Tibial nerve (tissue), 4 donors: ENCODE measurements at regions not wholly inside any gene's neighbourhood (a gene's known extent, or its start where the extent isn't known, plus 50 kb on each side); places are given as distances from the start of the nearest gene placed in this dataset.

Experiments
- DNase-seq, 2 donors: peaks; one replicate each; pipeline ENCODE4 v3.0.0-alpha.2; 2019; ENCODE audit warnings: low spot score in 2 of 2
- H3K27ac ChIP-seq, 4 donors: fragments of 200-600 bp; sonication (generic) in 3 of 4; one replicate each; pipeline ENCODE4 v1.5.1; 2017 to 2019; ENCODE audit warnings: mild to moderate bottlenecking in 1 of 4
- H3K27me3 ChIP-seq, 2 donors: fragments of 200-600 bp; sonication (generic) in 1 of 2; one replicate each; pipeline versions ENCODE4 v1.5.1 to v1.6.0; 2017 to 2019
- H3K36me3 ChIP-seq, 3 donors: fragments of 200-600 bp; sonication (generic); one replicate each; pipeline ENCODE4 v1.5.1; 2018 to 2019
- H3K4me1 ChIP-seq, 4 donors: fragments of 200-600 bp; sonication (generic) in 3 of 4; one replicate each; pipeline ENCODE4 v1.5.1; 2017 to 2019
- H3K4me3 ChIP-seq, 4 donors: fragments of 200-600 bp; sonication (generic) in 3 of 4; one replicate each; pipeline ENCODE4 v1.5.1; 2017 to 2019; ENCODE audit warnings: mild to moderate bottlenecking in 1 of 4, moderate library complexity in 1 of 4
- H3K9me3 ChIP-seq, 4 donors: fragments of 200-600 bp; sonication (generic) in 3 of 4; one replicate each; pipeline ENCODE4 v1.5.1; 2017 to 2019
- EP300 ChIP-seq, 2 donors: sonication (generic); formaldehyde crosslinking; IDR thresholded peaks; one replicate each; pipeline ENCODE4 v1.6.1; 2017; ENCODE audit warnings: antibody characterized with exemption in 2 of 2, mild to moderate bottlenecking in 1 of 2
- POLR2A ChIP-seq, 2 donors: fragments of 450-650 bp; IDR thresholded peaks; one replicate each; pipeline ENCODE4 v1.6.1; 2017; ENCODE audit warnings: antibody characterized with exemption in 2 of 2, mild to moderate bottlenecking in 2 of 2, moderate library complexity in 2 of 2
- WGBS, 2 donors: methylation state at CpG; one replicate each; pipeline ENCODE4 v1.1.5; 2018; 5-methylcytosine and 5-hydroxymethylcytosine counted together
- TF ChIP-seq, protein P1 (sequence below), 5 experiments: fragments of 200-600 bp in 3 of 5; fragments of 450-650 bp in 2 of 5; sonication (generic) in 3 of 5; IDR thresholded peaks; one replicate each; pipeline ENCODE4 v1.5.1; 2016 to 2019; ENCODE audit warnings: antibody characterized with exemption in 5 of 5, mild to moderate bottlenecking in 3 of 5, moderate library complexity in 2 of 5

DNA sequence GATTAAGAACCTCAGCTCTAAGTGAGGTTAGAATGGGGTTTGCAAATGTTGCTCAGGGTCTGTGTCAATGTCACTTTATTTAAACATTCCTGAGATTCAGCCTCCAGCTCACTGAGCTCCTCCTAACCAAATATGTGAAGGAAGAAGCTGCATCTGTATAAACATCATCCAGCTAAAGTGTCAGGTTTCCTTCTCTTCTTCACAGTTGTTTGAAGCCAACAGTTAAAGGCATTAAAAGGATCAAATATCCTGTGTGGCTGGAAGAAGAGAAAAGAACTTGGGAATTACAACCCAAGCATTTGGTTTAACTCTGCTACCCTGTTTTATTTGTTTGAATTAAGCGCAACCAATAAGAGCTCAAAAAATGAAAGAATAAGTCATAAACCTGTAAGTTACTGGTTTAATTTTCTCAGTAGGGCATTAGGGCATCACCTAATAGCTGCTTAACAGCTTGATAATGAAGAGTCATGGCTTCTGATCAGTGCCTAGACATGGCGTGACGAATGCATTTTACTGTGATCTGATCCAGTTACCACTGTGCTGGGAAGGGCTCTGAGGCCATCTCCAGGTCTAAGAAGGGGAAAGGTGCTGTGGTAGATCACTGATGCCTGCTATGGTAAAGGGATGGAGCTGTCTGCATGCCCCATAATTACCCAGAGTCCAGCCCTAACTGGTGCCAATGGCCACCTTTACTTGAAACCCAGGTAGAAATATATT lies 165.7 kb upstream of the TSC22D2 start:
- DNase-seq: no peak
- H3K36me3 ChIP-seq: no peaks in the 10 kb centered on the region
- H3K27ac ChIP-seq: no peak overlapping the region
- no peaks in the 10 kb centered on the region for H3K9me3 ChIP-seq
- no peak overlapping the region for H3K4me3 ChIP-seq
- TF ChIP-seq POLR2A (IDR thresholded peaks at IDR 0.05) (no peak), EP300 (IDR thresholded peaks at IDR 0.05) (no peak)
- TF ChIP-seq, protein P1, sequence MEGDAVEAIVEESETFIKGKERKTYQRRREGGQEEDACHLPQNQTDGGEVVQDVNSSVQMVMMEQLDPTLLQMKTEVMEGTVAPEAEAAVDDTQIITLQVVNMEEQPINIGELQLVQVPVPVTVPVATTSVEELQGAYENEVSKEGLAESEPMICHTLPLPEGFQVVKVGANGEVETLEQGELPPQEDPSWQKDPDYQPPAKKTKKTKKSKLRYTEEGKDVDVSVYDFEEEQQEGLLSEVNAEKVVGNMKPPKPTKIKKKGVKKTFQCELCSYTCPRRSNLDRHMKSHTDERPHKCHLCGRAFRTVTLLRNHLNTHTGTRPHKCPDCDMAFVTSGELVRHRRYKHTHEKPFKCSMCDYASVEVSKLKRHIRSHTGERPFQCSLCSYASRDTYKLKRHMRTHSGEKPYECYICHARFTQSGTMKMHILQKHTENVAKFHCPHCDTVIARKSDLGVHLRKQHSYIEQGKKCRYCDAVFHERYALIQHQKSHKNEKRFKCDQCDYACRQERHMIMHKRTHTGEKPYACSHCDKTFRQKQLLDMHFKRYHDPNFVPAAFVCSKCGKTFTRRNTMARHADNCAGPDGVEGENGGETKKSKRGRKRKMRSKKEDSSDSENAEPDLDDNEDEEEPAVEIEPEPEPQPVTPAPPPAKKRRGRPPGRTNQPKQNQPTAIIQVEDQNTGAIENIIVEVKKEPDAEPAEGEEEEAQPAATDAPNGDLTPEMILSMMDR (IDR thresholded peaks at IDR 0.05): no peak
- H3K27me3 ChIP-seq: no peaks in the 10 kb centered on the region
- H3K4me1 ChIP-seq: peaks cover 0 to 12% (median 0%) of the 10 kb centered on the region in 4 donors
- 59 to 72% methylated on average over 3 of the region's 3 CpGs for WGBS, 2 donors

DNA sequence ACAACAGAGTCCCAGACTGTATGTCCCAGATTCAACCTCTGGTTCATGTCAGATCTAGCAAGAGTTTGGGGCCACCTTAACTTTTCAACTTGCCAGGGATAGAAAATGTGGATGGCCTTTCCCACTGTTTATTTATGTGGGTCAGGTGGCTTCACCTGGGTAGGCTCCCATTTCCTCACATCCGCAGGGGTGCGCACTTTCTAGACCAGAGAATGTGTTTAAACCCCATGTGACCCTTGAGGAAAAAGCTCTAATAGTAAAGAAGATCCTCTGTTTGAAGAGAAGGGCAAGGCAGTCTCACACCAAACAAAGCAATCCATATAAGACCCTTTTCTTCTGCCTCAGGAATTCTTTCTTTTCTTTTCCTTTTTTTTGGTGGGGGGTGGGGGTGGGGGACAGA lies 167.2 kb upstream of the TSC22D2 start:
- Histone ChIP-seq H3K9me3 (no peaks in the 10 kb centered on the region), H3K4me3 (no peak overlapping the region), H3K36me3 (no peaks in the 10 kb centered on the region), H3K4me1 (peaks cover 0 to 21% (median 4%) of the 10 kb centered on the region in 4 donors), H3K27ac (no peak overlapping the region), H3K27me3 (no peaks in the 10 kb centered on the region)
- no peak for DNase-seq
- TF ChIP-seq POLR2A (IDR thresholded peaks at IDR 0.05) (no peak), EP300 (IDR thresholded peaks at IDR 0.05) (no peak)
- TF ChIP-seq, protein P1 (IDR thresholded peaks at IDR 0.05): no peak
- 65 to 67% methylated on average over 2 of the region's 2 CpGs for WGBS, 2 donors

DNA sequence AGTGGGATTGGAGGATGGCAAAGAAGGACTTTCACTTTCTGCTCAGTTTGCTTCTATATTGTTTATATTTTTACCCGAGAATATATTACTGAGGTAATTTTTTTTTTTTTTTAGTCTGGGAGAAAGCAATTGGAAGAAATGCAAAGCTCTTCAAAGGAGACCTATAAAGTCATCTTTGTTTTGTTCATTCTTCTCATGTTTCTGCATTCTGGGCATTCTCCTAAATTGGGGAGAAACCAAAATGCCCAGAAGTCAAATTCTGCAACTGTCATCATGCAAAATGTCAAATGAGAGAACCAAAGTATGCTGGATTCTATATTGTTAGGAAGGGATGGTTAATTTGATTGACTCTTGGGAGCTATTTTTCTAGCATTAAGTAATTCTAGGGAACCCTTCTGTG lies 168.3 kb upstream of the TSC22D2 start:
- H3K27ac ChIP-seq: no peak overlapping the region
- WGBS, 2 donors: 30 to 40% methylated on average over 1 of the region's 1 CpG
- no peaks in the 10 kb centered on the region for H3K9me3 ChIP-seq
- H3K36me3 ChIP-seq: no peaks in the 10 kb centered on the region
- peaks cover 0 to 21% (median 5%) of the 10 kb centered on the region in 4 donors for H3K4me1 ChIP-seq
- TF ChIP-seq POLR2A (IDR thresholded peaks at IDR 0.05) (no peak), EP300 (IDR thresholded peaks at IDR 0.05) (no peak)
- TF ChIP-seq, protein P1 (IDR thresholded peaks at IDR 0.05): no peak
- DNase-seq: no peak
- no peak overlapping the region for H3K4me3 ChIP-seq
- H3K27me3 ChIP-seq: no peaks in the 10 kb centered on the region

DNA sequence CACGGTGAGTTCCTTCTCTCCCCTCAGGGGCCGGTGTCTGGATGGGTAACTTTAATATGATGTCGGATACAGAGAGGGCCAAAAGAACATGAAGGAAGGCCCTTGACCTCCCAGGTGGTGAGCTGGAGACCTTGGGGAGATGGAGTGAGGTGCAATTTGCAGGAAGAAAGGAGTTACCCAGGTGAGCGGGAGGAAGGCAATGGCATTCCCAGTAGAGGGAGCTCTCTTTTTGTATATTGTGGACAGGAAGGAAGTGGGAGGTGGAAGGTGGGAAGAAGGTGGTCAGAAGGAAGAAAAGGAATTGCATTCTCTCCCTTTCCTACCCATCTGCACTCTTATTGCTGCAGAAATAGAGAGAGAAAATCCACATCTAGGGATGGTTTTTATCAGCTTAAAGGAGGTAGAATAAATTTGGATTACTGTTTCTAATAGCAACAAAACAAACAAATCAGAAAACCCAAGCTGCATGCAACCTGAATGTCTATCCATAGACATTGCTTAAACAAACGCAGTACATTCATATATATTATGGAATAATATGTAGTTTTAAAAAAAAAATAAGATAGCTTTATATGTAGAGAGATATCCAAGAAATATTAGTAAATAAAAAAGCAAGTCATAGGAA lies 169.0 kb upstream of the TSC22D2 start:
- 82% methylated on average over 5 of the region's 5 CpGs for WGBS, 2 donors
- no peak for TF ChIP-seq POLR2A (IDR thresholded peaks at IDR 0.05)
- TF ChIP-seq, protein P1 (IDR thresholded peaks at IDR 0.05): peak in 1 of 5 experiments; percentile 17
- Histone ChIP-seq H3K9me3 (no peaks in the 10 kb centered on the region), H3K4me3 (no peak overlapping the region), H3K4me1 (peaks cover 0 to 21% (median 5%) of the 10 kb centered on the region in 4 donors), H3K27ac (no peak overlapping the region), H3K27me3 (no peaks in the 10 kb centered on the region), H3K36me3 (no peaks in the 10 kb centered on the region)
- no peak for DNase-seq

DNA sequence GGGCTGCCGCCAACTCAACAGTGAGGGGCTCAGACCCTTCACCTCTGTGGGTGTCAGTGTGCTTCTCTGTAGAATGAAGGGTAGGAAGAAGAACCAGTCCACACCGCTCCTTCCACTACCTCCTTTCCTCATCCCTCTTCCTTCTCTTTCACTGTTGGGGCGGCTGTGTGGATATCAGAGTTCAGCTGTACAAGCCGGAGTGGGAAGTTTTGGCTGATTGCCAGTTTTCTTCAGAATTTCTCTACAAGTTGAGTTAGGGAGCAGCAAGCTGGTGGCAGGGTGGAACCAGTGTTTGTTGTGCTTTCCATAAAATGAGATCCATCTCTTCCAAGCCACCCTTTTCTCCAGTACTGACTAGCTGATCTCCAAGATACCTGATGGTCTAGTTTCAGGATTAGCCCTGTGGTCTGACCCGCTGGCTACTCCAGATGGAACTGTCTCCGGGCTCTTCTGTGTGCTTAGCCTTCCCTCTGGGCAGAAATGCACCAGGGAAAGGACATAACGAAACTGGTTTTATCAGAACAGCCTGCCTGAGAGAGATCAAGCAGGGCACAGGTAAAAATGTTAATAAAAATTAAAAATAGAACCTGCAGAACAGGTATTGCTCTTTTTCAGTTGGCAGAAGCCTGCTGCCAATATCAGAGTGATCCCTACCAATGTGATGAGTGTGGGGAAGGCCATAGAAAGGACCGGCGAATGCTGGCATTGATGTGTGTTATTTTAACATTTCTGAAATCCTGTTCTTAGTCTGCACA lies 169.9 kb upstream of the TSC22D2 start:
- Histone ChIP-seq H3K4me3 (no peak overlapping the region), H3K4me1 (peaks cover 0 to 21% (median 5%) of the 10 kb centered on the region in 4 donors), H3K36me3 (no peaks in the 10 kb centered on the region), H3K27ac (no peak overlapping the region), H3K27me3 (no peaks in the 10 kb centered on the region), H3K9me3 (no peaks in the 10 kb centered on the region)
- DNase-seq: no peak
- TF ChIP-seq EP300 (IDR thresholded peaks at IDR 0.05) (no peak), POLR2A (IDR thresholded peaks at IDR 0.05) (no peak)
- TF ChIP-seq, protein P1 (IDR thresholded peaks at IDR 0.05): no peak
- WGBS, 2 donors: 69 to 72% methylated on average over 9 of the region's 9 CpGs
